ENCODE measurements at regions not wholly inside any gene's neighbourhood (a gene's known extent, or its start where the extent isn't known, plus 50 kb on each side); places are given as distances from the start of the nearest gene placed in this dataset.

DNA sequence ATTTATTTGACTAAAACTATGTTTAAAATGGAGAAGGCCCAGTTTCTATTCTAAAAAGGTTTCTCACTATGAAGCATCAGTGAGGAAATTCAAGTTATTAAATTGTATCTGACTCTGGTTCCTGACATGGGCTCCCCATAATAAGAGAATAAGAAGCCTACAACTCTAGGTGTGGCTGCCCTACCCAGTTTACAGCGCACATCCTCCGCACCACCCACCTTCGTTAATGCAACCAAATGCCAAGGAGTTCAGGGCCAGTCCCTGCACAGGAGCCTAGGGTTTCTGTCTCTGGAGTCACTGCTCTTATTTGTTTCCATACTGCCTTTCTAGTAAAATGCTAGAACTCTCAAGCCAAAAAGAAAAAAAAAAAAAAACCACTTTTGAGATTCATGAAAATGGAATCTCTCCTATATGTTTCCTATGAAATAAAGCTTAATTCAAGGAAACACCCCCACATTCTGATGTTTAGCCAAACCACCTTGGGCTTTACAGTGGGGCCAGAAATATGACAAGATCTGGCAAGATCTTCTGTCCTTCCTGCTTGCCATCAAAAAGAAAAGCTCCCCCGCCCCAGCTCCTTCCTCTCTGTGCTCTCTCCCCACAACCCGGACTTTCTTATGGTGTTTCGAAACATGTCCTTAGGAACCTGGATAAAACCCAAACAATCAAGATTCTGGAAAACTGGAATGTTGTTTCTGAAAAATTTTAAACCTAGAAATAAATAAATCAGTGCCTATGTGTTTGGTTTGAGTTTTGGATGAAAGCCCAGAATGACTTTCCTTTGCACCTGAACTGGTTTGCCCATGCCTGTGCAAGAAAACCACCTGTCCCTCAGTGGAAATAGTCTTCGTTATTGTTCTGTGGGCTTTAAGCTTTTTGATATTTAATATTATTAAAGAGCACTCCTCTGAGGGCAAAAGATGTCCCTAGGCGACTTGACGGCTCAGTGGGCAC lies 136.7 kb downstream of the SP3 start:
- ChIA-PET CTCF (no interaction called here), POLR2A (ENCODE audit: low non-redundant PET) (no interaction called here)
- TF ChIP-seq EZH2 (IDR thresholded peaks at IDR 0.05; ENCODE audit: borderline replicate concordance, low read depth, low read length, poor library complexity, severe bottlenecking) = no peak
- TF ChIP-seq, protein P1, sequence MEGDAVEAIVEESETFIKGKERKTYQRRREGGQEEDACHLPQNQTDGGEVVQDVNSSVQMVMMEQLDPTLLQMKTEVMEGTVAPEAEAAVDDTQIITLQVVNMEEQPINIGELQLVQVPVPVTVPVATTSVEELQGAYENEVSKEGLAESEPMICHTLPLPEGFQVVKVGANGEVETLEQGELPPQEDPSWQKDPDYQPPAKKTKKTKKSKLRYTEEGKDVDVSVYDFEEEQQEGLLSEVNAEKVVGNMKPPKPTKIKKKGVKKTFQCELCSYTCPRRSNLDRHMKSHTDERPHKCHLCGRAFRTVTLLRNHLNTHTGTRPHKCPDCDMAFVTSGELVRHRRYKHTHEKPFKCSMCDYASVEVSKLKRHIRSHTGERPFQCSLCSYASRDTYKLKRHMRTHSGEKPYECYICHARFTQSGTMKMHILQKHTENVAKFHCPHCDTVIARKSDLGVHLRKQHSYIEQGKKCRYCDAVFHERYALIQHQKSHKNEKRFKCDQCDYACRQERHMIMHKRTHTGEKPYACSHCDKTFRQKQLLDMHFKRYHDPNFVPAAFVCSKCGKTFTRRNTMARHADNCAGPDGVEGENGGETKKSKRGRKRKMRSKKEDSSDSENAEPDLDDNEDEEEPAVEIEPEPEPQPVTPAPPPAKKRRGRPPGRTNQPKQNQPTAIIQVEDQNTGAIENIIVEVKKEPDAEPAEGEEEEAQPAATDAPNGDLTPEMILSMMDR (conservative IDR thresholded peaks at IDR 0.05; ENCODE audit: low read depth, low read length) = no peak
- no peak overlapping the region for H3K27ac ChIP-seq (ENCODE audit: low read depth, low read length, poor library complexity, severe bottlenecking)
- no peaks in the 10 kb centered on the region for H3K27me3 ChIP-seq (replicated peaks; ENCODE audit: insufficient read depth, low read depth, low read length, poor library complexity)
- no TSS peak for BruUV-seq (replicated peaks)
- intact Hi-C loops (cut with micrococcal nuclease; ENCODE audit: unreplicated experiment) = no loop called here
- no peaks in the 10 kb centered on the region for H3K4me1 ChIP-seq (ENCODE audit: insufficient read depth, low read length, poor library complexity, severe bottlenecking)
- DNase-seq (ENCODE audit: low spot score) = no peak
- H3K4me3 ChIP-seq (ENCODE audit: low read depth, low read length, poor library complexity, severe bottlenecking) = no peak overlapping the region
- no peaks in the 10 kb centered on the region for H3K9me3 ChIP-seq (ENCODE audit: low read depth, low read length, poor library complexity, severe bottlenecking)
- H3K36me3 ChIP-seq (ENCODE audit: insufficient read depth, low read length, poor library complexity, severe bottlenecking) = no peaks in the 10 kb centered on the region

DNA sequence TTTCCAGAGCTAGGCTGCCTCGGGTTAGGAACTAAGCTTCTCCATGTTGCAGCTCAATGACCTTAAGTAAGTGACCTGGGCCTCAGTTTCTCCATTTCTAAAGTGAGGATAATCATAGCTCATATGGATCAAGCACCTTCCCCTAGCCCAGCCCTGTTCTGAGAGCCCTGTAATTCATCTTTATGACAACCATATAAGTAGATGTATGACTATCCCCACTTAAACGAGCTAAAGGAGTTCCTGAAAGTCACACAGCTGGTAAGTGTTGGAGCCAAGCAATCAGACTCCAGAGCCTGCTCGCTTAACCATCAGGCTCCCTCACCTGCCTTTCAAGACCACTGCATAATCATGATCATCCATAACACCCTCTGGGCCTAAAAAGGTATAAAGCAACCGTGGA lies 135.4 kb downstream of the SP3 start:
- Histone ChIP-seq H3K27ac (ENCODE audit: low read depth, low read length, poor library complexity, severe bottlenecking) (no peak overlapping the region), H3K4me1 (ENCODE audit: insufficient read depth, low read length, poor library complexity, severe bottlenecking) (no peaks in the 10 kb centered on the region), H3K27me3 (replicated peaks; ENCODE audit: insufficient read depth, low read depth, low read length, poor library complexity) (no peaks in the 10 kb centered on the region), H3K9me3 (ENCODE audit: low read depth, low read length, poor library complexity, severe bottlenecking) (no peaks in the 10 kb centered on the region), H3K4me3 (ENCODE audit: low read depth, low read length, poor library complexity, severe bottlenecking) (no peak overlapping the region), H3K36me3 (ENCODE audit: insufficient read depth, low read length, poor library complexity, severe bottlenecking) (no peaks in the 10 kb centered on the region)
- no peak for TF ChIP-seq EZH2 (IDR thresholded peaks at IDR 0.05; ENCODE audit: borderline replicate concordance, low read depth, low read length, poor library complexity, severe bottlenecking)
- TF ChIP-seq, protein P1 (conservative IDR thresholded peaks at IDR 0.05; ENCODE audit: low read depth, low read length) = no peak
- CTCF ChIA-PET = no interaction called here
- no peak for DNase-seq (ENCODE audit: low spot score)
- intact Hi-C loops (cut with micrococcal nuclease; ENCODE audit: unreplicated experiment) = no loop called here
- no TSS peak for BruUV-seq (replicated peaks)
- POLR2A ChIA-PET (ENCODE audit: low non-redundant PET) = no interaction called here

- ChIA-PET CTCF (no interaction called here), POLR2A (ENCODE audit: low non-redundant PET) (no interaction called here)
- DNase-seq (ENCODE audit: low spot score) = no peak
- Histone ChIP-seq H3K4me3 (ENCODE audit: low read depth, low read length, poor library complexity, severe bottlenecking) (no peak overlapping the region), H3K9me3 (ENCODE audit: low read depth, low read length, poor library complexity, severe bottlenecking) (no peaks in the 10 kb centered on the region), H3K4me1 (ENCODE audit: insufficient read depth, low read length, poor library complexity, severe bottlenecking) (no peaks in the 10 kb centered on the region), H3K36me3 (ENCODE audit: insufficient read depth, low read length, poor library complexity, severe bottlenecking) (no peaks in the 10 kb centered on the region), H3K27ac (ENCODE audit: low read depth, low read length, poor library complexity, severe bottlenecking) (no peak overlapping the region), H3K27me3 (replicated peaks; ENCODE audit: insufficient read depth, low read depth, low read length, poor library complexity) (no peaks in the 10 kb centered on the region)
- TF ChIP-seq, protein P1 (conservative IDR thresholded peaks at IDR 0.05; ENCODE audit: low read depth, low read length) = no peak
- TF ChIP-seq EZH2 (IDR thresholded peaks at IDR 0.05; ENCODE audit: borderline replicate concordance, low read depth, low read length, poor library complexity, severe bottlenecking) = no peak
- BruUV-seq (replicated peaks) = no TSS peak
- intact Hi-C loops (cut with micrococcal nuclease; ENCODE audit: unreplicated experiment) = no loop called here
Observed at GRCh38 chr2:173830170-173830569, 135.0 kb downstream of the SP3 start.

Data from A673 (cell line).